ENCODE measurements at regions not wholly inside any gene's neighbourhood (a gene's known extent, or its start where the extent isn't known, plus 50 kb on each side); places are given as distances from the start of the nearest gene placed in this dataset.

DNA sequence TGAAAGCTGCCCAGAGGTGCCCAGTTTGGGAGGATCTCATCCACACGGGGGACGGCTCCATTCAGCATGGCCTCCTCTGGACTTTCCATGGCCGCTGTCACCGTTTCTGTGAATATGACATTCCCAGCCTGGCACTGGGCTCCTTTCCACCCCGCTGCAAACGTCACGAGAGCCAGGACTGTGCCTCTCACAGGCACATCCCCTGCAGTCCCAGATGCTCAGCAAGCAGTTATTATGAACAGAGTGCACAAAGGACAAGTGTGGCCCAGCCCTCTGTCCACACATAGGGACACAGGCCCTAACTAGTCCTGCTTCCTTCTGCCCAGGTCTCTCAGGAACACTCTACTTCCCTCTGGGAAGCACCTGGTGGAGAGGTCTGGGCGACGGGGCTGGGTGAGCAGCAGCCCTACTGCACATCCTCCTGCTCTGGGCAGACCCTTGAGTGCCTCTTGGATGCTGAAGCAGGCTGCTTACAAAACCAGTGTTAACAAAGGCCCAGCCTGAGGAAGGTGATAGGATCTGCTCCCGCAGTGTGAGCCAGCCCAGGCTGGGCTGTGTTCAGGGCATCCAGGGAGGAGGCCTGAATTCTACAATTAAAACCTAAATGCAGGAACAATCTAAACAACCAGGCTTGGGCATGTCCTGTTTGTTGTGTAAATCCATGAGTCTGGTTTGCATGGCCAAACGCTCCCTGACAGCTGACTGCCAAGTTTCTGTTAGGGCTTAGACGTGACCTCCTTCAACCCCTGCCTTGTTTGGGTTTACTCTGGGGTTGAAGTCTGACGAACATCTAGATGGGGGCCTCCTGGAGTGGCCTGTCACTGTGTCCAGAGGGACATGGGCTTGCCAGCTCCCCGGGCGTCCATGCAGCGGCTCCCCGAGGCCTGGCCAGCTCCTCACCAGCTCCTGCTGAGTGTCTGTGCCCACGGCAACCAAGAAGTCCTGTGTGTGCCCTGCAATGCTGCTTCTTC is 269.8 kb downstream of the GADD45G start:
- TF ChIP-seq, protein P1, sequence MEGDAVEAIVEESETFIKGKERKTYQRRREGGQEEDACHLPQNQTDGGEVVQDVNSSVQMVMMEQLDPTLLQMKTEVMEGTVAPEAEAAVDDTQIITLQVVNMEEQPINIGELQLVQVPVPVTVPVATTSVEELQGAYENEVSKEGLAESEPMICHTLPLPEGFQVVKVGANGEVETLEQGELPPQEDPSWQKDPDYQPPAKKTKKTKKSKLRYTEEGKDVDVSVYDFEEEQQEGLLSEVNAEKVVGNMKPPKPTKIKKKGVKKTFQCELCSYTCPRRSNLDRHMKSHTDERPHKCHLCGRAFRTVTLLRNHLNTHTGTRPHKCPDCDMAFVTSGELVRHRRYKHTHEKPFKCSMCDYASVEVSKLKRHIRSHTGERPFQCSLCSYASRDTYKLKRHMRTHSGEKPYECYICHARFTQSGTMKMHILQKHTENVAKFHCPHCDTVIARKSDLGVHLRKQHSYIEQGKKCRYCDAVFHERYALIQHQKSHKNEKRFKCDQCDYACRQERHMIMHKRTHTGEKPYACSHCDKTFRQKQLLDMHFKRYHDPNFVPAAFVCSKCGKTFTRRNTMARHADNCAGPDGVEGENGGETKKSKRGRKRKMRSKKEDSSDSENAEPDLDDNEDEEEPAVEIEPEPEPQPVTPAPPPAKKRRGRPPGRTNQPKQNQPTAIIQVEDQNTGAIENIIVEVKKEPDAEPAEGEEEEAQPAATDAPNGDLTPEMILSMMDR (IDR thresholded peaks at IDR 0.05; ENCODE audit: poor library complexity, severe bottlenecking) = no peak
- TF ChIP-seq POLR2AphosphoS5 (IDR thresholded peaks at IDR 0.05) (no peak), EZH2 (IDR thresholded peaks at IDR 0.05; ENCODE audit: borderline replicate concordance, insufficient read depth, low read length, poor library complexity, severe bottlenecking) (no peak), SMC3 (conservative IDR thresholded peaks at IDR 0.05; ENCODE audit: poor library complexity) (no peak), TAF1 (IDR thresholded peaks at IDR 0.05; ENCODE audit: low read depth) (no peak), EP300 (conservative IDR thresholded peaks at IDR 0.05; ENCODE audit: poor library complexity, severe bottlenecking) (no peak), MXI1 (conservative IDR thresholded peaks at IDR 0.05; ENCODE audit: poor library complexity, severe bottlenecking) (no peak), RAD21 (conservative IDR thresholded peaks at IDR 0.05) (no peak)
- TF ChIP-seq, protein P2, sequence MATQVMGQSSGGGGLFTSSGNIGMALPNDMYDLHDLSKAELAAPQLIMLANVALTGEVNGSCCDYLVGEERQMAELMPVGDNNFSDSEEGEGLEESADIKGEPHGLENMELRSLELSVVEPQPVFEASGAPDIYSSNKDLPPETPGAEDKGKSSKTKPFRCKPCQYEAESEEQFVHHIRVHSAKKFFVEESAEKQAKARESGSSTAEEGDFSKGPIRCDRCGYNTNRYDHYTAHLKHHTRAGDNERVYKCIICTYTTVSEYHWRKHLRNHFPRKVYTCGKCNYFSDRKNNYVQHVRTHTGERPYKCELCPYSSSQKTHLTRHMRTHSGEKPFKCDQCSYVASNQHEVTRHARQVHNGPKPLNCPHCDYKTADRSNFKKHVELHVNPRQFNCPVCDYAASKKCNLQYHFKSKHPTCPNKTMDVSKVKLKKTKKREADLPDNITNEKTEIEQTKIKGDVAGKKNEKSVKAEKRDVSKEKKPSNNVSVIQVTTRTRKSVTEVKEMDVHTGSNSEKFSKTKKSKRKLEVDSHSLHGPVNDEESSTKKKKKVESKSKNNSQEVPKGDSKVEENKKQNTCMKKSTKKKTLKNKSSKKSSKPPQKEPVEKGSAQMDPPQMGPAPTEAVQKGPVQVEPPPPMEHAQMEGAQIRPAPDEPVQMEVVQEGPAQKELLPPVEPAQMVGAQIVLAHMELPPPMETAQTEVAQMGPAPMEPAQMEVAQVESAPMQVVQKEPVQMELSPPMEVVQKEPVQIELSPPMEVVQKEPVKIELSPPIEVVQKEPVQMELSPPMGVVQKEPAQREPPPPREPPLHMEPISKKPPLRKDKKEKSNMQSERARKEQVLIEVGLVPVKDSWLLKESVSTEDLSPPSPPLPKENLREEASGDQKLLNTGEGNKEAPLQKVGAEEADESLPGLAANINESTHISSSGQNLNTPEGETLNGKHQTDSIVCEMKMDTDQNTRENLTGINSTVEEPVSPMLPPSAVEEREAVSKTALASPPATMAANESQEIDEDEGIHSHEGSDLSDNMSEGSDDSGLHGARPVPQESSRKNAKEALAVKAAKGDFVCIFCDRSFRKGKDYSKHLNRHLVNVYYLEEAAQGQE (IDR thresholded peaks at IDR 0.05; ENCODE audit: borderline replicate concordance) = no peak
